Upper lobe of left lung (tissue), 6 donors: ENCODE measurements at regions not wholly inside any gene's neighbourhood (a gene's known extent, or its start where the extent isn't known, plus 50 kb on each side); places are given as distances from the start of the nearest gene placed in this dataset.
A peak's percentile ranks its signal among the peaks of the same experiment; 100 is the strongest.
"Not testable (repeated sequence)": the region's sequence is repeated elsewhere in the genome, so short reads cannot be mapped to it uniquely, and the experiment has no call there.

ENCODE experiments used
- ATAC-seq, 2 donors: fragments of 200-7000 bp; cut with Tn5 transposase; one replicate each; pipeline ENCODE4 v1.9.1; 2022; ENCODE audit warnings: mild to moderate bottlenecking in 2 of 2, moderate library complexity in 2 of 2; ENCODE audit not compliant: low FRiP score in 2 of 2
- DNase-seq, 2 donors: peaks; one replicate each; pipeline ENCODE4 v3.0.0-alpha.2; 2019 to 2020
- H3K27ac ChIP-seq, 4 donors: fragments of 200-600 bp; sonication (generic); one replicate each; pipeline ENCODE4 v1.5.1; 2016 to 2019
- H3K27me3 ChIP-seq, 4 donors: fragments of 200-600 bp; sonication (generic); one replicate each; pipeline ENCODE4 v1.5.1; 2017 to 2019
- H3K36me3 ChIP-seq, 4 donors: fragments of 200-600 bp; sonication (generic); one replicate each; pipeline ENCODE4 v1.5.1; 2016 to 2019
- H3K4me1 ChIP-seq, 4 donors: fragments of 200-600 bp; sonication (generic); one replicate each; pipeline ENCODE4 v1.5.1; 2018 to 2019
- H3K4me3 ChIP-seq, 4 donors: fragments of 200-600 bp; sonication (generic); one replicate each; pipeline ENCODE4 v1.5.1; 2017 to 2019; ENCODE audit warnings: mild to moderate bottlenecking in 2 of 4, moderate library complexity in 1 of 4
- H3K9me3 ChIP-seq, 4 donors: fragments of 200-600 bp; sonication (generic); one replicate each; pipeline ENCODE4 v1.5.1; 2018 to 2019
- CTCF ChIP-seq, 6 experiments: fragments of 450-650 bp in 4 of 6; fragments of 200-600 bp in 2 of 6; sonication (generic) in 2 of 6; IDR thresholded peaks; one replicate each; pipeline ENCODE4 v1.5.1; 2016 to 2019; ENCODE audit warnings: antibody characterized with exemption in 6 of 6
- EP300 ChIP-seq, 4 donors: sonication (generic); formaldehyde crosslinking; IDR thresholded peaks; one replicate each; pipeline ENCODE4 v1.5.1; 2017; ENCODE audit warnings: antibody characterized with exemption in 4 of 4, control low read depth in 2 of 4
- POLR2A ChIP-seq, 4 donors: fragments of 450-650 bp; IDR thresholded peaks; one replicate each; pipeline ENCODE4 v1.5.1; 2016 to 2017; ENCODE audit warnings: antibody characterized with exemption in 4 of 4, mild to moderate bottlenecking in 2 of 4
- POLR2AphosphoS5 ChIP-seq, 2 donors: sonication (generic); formaldehyde crosslinking; IDR thresholded peaks; one replicate each; pipeline ENCODE4 v1.5.1; 2017; ENCODE audit warnings: antibody characterized with exemption in 2 of 2
- WGBS, 2 donors: methylation state at CpG; one replicate each; pipeline ENCODE4 v1.1.5; 2017 to 2018; 5-methylcytosine and 5-hydroxymethylcytosine counted together
- donor health status: DM: no; HTN: no; CAD: no; lungs with moderate emphysema.
- donor health status: DM: no; HTN: yes; CAD: no; lungs with severe emphysema.

DNA sequence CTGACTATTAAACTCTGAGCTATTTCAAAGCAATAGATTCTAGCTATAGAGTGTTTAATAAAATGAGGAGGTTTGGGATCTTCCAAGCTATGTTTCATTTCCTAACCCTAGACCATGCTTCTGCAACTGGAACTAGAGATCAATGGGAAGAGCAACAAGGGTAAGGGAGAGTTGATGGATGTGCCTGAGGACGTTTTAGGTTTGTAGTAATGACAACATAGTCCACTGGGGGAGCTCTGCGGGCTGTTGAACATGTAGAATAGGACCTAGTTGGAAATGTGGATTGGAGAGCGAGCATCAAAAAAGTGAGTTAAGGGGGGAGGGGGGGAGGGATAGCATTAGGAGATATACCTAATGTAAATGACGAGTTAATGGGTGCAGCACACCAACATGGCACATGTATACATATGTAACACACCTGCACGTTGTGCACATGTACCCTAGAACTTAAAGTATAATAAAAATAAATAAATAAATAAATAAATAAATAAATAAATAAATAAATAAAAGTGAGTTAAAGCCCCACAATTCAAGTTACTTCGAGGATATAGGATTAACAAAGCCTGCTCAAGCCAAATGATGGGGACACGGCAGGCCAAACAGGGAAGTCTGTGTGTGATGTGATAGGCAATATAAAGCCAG, 165.7 kb upstream of the HES1 start:
- not testable (repeated sequence) for H3K27me3 ChIP-seq, H3K4me3 ChIP-seq, H3K9me3 ChIP-seq, H3K27ac ChIP-seq, H3K36me3 ChIP-seq
- peak in 4 of 6 experiments; percentile 10 to 34 (median 25) for TF ChIP-seq CTCF (IDR thresholded peaks at IDR 0.05)
- DNase-seq (peak in 1 of 2 donors; percentile 44), ATAC-seq (peak in 1 of 2 donors; percentile 54)
- peaks cover 22 to 42% (median 32%) of the 10 kb centered on the region in 4 donors for H3K4me1 ChIP-seq
- 24 to 26% methylated on average over 7 of the region's 7 CpGs for WGBS, 2 donors

- peaks cover 22 to 45% (median 33%) of the 10 kb centered on the region in 4 donors for H3K4me1 ChIP-seq
- no peak overlapping the region for H3K4me3 ChIP-seq
- 19% methylated on average over 3 of the region's 3 CpGs for WGBS, 2 donors
- DNase-seq (no peak), ATAC-seq (no peak)
- H3K9me3 ChIP-seq = no peaks in the 10 kb centered on the region
- peak overlapping the region in 1 of 4 donors; percentile 17 for H3K27ac ChIP-seq
- TF ChIP-seq CTCF (IDR thresholded peaks at IDR 0.05) (no peak), EP300 (IDR thresholded peaks at IDR 0.05) (no peak), POLR2AphosphoS5 (IDR thresholded peaks at IDR 0.05) (no peak), POLR2A (IDR thresholded peaks at IDR 0.05) (no peak)
- no peaks in the 10 kb centered on the region for H3K36me3 ChIP-seq
- H3K27me3 ChIP-seq = no peaks in the 10 kb centered on the region
Observed at GRCh38 chr3:193970773-193971206, 165.2 kb upstream of the HES1 start.

- H3K27me3 ChIP-seq = no peaks in the 10 kb centered on the region
- no peak overlapping the region for H3K4me3 ChIP-seq
- TF ChIP-seq EP300 (IDR thresholded peaks at IDR 0.05) (no peak), POLR2AphosphoS5 (IDR thresholded peaks at IDR 0.05) (no peak), POLR2A (IDR thresholded peaks at IDR 0.05) (no peak), CTCF (IDR thresholded peaks at IDR 0.05) (no peak)
- 17 to 22% methylated on average over 9 of the region's 9 CpGs for WGBS, 2 donors
- peak; percentile 51 to 59 for ATAC-seq
- peak overlapping the region in 2 of 4 donors; percentile 6 to 17 for H3K27ac ChIP-seq
- H3K36me3 ChIP-seq = no peaks in the 10 kb centered on the region
- H3K9me3 ChIP-seq = no peaks in the 10 kb centered on the region
- DNase-seq = peak in 1 of 2 donors; percentile 66
- peaks cover 22 to 45% (median 33%) of the 10 kb centered on the region in 4 donors for H3K4me1 ChIP-seq
Observed at GRCh38 chr3:193971261-193971751, 164.6 kb upstream of the HES1 start.

- Histone ChIP-seq H3K36me3 (no peaks in the 10 kb centered on the region), H3K9me3 (no peaks in the 10 kb centered on the region), H3K4me1 (peaks cover 22 to 45% (median 33%) of the 10 kb centered on the region in 4 donors), H3K27me3 (no peaks in the 10 kb centered on the region), H3K27ac (no peak overlapping the region), H3K4me3 (no peak overlapping the region)
- ATAC-seq (no peak), DNase-seq (no peak)
- WGBS, 2 donors = 78 to 86% methylated on average over 1 of the region's 1 CpG
- TF ChIP-seq CTCF (IDR thresholded peaks at IDR 0.05) (no peak), POLR2AphosphoS5 (IDR thresholded peaks at IDR 0.05) (no peak), POLR2A (IDR thresholded peaks at IDR 0.05) (no peak)
Observed at GRCh38 chr3:193971966-193972365, 164.0 kb upstream of the HES1 start.

DNA sequence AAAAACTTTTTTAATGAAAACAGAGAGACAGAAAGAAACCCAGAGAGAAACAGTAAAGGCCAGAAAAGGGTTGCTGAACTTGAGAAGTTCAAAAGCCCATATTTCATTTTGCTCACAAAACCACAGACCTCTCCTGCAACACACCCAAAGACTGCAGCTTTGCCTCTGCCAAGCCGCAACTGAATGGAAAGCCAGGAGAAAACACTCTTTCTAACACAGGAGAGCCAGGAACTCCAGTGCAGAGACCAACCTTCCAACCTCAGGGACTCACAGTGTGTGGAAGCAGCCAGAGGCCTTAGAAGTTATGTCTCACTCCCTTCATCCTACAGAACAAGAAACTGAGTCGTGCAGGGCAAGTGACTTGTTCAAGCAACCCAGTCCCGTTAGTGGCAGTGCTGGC, 163.1 kb upstream of the HES1 start:
- Histone ChIP-seq H3K36me3 (no peaks in the 10 kb centered on the region), H3K27ac (no peak overlapping the region), H3K4me1 (peaks cover 22 to 45% (median 33%) of the 10 kb centered on the region in 4 donors), H3K4me3 (no peak overlapping the region), H3K9me3 (no peaks in the 10 kb centered on the region), H3K27me3 (no peaks in the 10 kb centered on the region)
- no peak for TF ChIP-seq EP300 (IDR thresholded peaks at IDR 0.05)
- no peak for TF ChIP-seq CTCF (IDR thresholded peaks at IDR 0.05)
- TF ChIP-seq POLR2A (IDR thresholded peaks at IDR 0.05) = no peak
- TF ChIP-seq POLR2AphosphoS5 (IDR thresholded peaks at IDR 0.05) = no peak
- ATAC-seq (peak in 1 of 2 donors; percentile 70), DNase-seq (no peak)
- WGBS, 2 donors = 83 to 92% methylated on average over 3 of the region's 3 CpGs
